Caco-2 (cell line): ENCODE measurements at regions not wholly inside any gene's neighbourhood (a gene's known extent, or its start where the extent isn't known, plus 50 kb on each side); places are given as distances from the start of the nearest gene placed in this dataset.

Source experiments
- BruUV-seq: library from RNA; stranded (reverse); fragments of 400-500 nt; replicated peaks from 2 replicates; lab custom pipeline; 2021; lab: Mats Ljungman, UMichigan
- CTCF ChIA-PET: fragments of 300-600 bp; sonication (Branson Sonifier 250); formaldehyde crosslinking; loops from one replicate; lab custom pipeline; 2022; ENCODE audit warnings: antibody characterized with exemption; lab: Charles Lee
- POLR2A ChIA-PET: fragments of 300-600 bp; sonication (Branson Sonifier 250); formaldehyde crosslinking; loops from one replicate; lab custom pipeline; 2022; ENCODE audit warnings: antibody characterized with exemption; lab: Charles Lee
- DNase-seq, 2 experiments: peaks; one replicate each; pipeline versions ENCODE4 v3.0.0 to v3.0.0-alpha.2; 2020 to 2022
- H3K27me3 ChIP-seq: replicated peaks from 2 replicates; pipeline ENCODE4 v1.6.0; 2011; ENCODE audit warnings: low read length; ENCODE audit not compliant: control insufficient read depth, insufficient read depth
- H3K36me3 ChIP-seq: 2 replicates; pipeline ENCODE4 v1.5.1; 2011; ENCODE audit warnings: low read length; ENCODE audit not compliant: control insufficient read depth, insufficient read depth
- H3K4me1 ChIP-seq: fragments of 250-450 bp; sonication (Bioruptor Pico); 2 replicates; pipeline ENCODE4 v1.5.1; 2020; ENCODE audit warnings: mild to moderate bottlenecking
- H3K4me3 ChIP-seq: 2 replicates; pipeline ENCODE4 v1.5.1; 2011; ENCODE audit warnings: low read depth, mild to moderate bottlenecking, control low read depth, low read length
- H3K9me3 ChIP-seq: fragments of 250-450 bp; sonication (Bioruptor Pico); 2 replicates; pipeline ENCODE4 v1.5.1; 2020; ENCODE audit warnings: mild to moderate bottlenecking, moderate library complexity
- H3K27ac Mint-ChIP-seq: one replicate; pipeline ENCODE4 v1.8.0; 2022; ENCODE audit warnings: mixed read lengths; ENCODE audit not compliant: unreplicated experiment
- H3K27me3 Mint-ChIP-seq: one replicate; pipeline ENCODE4 v1.8.0; 2022; ENCODE audit warnings: mixed read lengths; ENCODE audit not compliant: insufficient read depth, unreplicated experiment
- H3K36me3 Mint-ChIP-seq: one replicate; pipeline ENCODE4 v1.8.0; 2022; ENCODE audit warnings: mild to moderate bottlenecking, mixed read lengths; ENCODE audit not compliant: insufficient read depth, unreplicated experiment
- H3K4me1 Mint-ChIP-seq: one replicate; pipeline ENCODE4 v1.8.0; 2022; ENCODE audit warnings: low read depth, mixed read lengths; ENCODE audit not compliant: unreplicated experiment
- H3K4me3 Mint-ChIP-seq: one replicate; pipeline ENCODE4 v1.8.0; 2022; ENCODE audit warnings: mild to moderate bottlenecking, moderate library complexity, mixed read lengths; ENCODE audit not compliant: unreplicated experiment
- H3K9me3 Mint-ChIP-seq: one replicate; pipeline ENCODE4 v1.8.0; 2022; ENCODE audit warnings: mixed read lengths; ENCODE audit not compliant: unreplicated experiment
- intact Hi-C: fragments of 100-400 bp; cut with micrococcal nuclease; formaldehyde crosslinking; loops from one replicate; pipeline ENCODE4 v1.10.0; 2022; ENCODE audit not compliant: unreplicated experiment
- TF ChIP-seq, protein P1 (sequence below), 2 experiments: fragments of 200-600 bp in 1 of 2; IDR thresholded peaks; 1 replicate in 1 of 2; 2 replicates in 1 of 2; pipeline versions ENCODE4 v1.5.1 to v1.8.0; 2011 to 2022; ENCODE audit warnings: antibody characterized with exemption in 1 of 2, control low read depth in 1 of 2, inconsistent platforms in 1 of 2, low read depth in 1 of 2, low read length in 1 of 2, mild to moderate bottlenecking in 1 of 2, moderate library complexity in 1 of 2; ENCODE audit not compliant: insufficient read depth in 1 of 2, severe bottlenecking in 1 of 2, unreplicated experiment in 1 of 2

DNA sequence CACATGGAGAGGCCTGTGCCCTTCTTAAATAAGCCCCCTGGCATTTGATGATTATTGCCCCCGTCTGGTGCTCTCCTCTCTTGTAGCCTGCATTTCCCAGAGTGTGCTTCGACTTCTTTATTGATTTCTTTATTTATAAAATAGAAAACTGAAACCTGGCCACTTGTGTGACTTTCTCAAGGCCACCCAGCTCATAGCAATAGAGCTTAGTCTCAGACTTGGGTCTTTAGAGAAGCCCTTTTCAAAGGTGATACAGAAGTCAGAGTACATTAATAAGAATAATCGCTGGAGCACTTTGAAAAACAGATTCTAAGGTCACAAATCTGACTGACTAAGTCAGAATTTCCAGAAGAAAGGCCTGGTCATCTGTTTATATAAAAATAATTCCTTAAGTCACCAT is 86.6 kb downstream of the NOC3L start:
- ChIA-PET POLR2A (no interaction called here), CTCF (interaction anchor here (0.6 kb wide), 1 partner anchor 67 kb away, joined by 3 read pairs; no protein-coding TSS in a partner anchor)

DNA sequence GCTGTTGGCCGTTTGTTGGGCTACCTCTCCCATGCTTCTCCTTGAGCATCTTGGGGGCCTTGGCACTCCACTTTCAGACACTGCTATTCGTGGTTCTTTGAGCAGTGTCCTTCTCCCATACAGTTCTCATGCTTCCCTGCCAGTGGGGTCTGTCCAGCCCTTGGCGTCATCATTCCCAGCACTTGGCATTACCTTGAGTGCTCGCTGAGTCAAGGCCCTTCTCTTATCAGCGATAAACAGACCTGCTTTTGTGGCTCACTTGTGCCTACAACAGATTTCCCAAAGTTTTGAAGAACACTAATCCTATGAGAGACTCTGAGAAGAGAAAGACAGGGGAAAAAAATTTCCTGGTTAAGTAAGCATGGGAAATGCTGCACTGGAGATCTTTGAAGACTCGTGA is 85.3 kb downstream of the NOC3L start:
- no TSS peak for BruUV-seq
- POLR2A ChIA-PET: no interaction called here
- Mint-ChIP-seq H3K9me3 (no peaks in the 10 kb centered on the region), H3K4me1 (no peaks in the 10 kb centered on the region), H3K4me3 (no peak overlapping the region), H3K27ac (no peak overlapping the region), H3K27me3 (no peaks in the 10 kb centered on the region), H3K36me3 (peaks cover 13% of the 10 kb centered on the region)
- Histone ChIP-seq H3K36me3 (no peaks in the 10 kb centered on the region; the same call in 1 of the 2 replicates), H3K9me3 (no peaks in the 10 kb centered on the region), H3K4me3 (no peak overlapping the region), H3K27me3 (no peaks in the 10 kb centered on the region), H3K4me1 (no peaks in the 10 kb centered on the region)
- no peak for DNase-seq
- CTCF ChIA-PET: no interaction called here
- TF ChIP-seq, protein P1, sequence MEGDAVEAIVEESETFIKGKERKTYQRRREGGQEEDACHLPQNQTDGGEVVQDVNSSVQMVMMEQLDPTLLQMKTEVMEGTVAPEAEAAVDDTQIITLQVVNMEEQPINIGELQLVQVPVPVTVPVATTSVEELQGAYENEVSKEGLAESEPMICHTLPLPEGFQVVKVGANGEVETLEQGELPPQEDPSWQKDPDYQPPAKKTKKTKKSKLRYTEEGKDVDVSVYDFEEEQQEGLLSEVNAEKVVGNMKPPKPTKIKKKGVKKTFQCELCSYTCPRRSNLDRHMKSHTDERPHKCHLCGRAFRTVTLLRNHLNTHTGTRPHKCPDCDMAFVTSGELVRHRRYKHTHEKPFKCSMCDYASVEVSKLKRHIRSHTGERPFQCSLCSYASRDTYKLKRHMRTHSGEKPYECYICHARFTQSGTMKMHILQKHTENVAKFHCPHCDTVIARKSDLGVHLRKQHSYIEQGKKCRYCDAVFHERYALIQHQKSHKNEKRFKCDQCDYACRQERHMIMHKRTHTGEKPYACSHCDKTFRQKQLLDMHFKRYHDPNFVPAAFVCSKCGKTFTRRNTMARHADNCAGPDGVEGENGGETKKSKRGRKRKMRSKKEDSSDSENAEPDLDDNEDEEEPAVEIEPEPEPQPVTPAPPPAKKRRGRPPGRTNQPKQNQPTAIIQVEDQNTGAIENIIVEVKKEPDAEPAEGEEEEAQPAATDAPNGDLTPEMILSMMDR (IDR thresholded peaks at IDR 0.05; ENCODE audit: insufficient read depth in 1 of 2, low read depth in 1 of 2, low read length in 1 of 2, severe bottlenecking in 1 of 2, unreplicated experiment in 1 of 2): no peak
- intact Hi-C loops: no loop called here

More for the DNA sequence above, 86.6 kb downstream of the NOC3L start:
- Histone ChIP-seq H3K4me3 (no peak overlapping the region), H3K36me3 (no peaks in the 10 kb centered on the region; the same call in 1 of the 2 replicates), H3K9me3 (peaks cover 5% of the 10 kb centered on the region; the same call in 1 of the 2 replicates), H3K4me1 (no peaks in the 10 kb centered on the region), H3K27me3 (no peaks in the 10 kb centered on the region)
- no peak overlapping the region for H3K4me3 Mint-ChIP-seq
- no peak for DNase-seq
- no peaks in the 10 kb centered on the region for H3K27me3 Mint-ChIP-seq
- peaks cover 16% of the 10 kb centered on the region for H3K36me3 Mint-ChIP-seq
- TF ChIP-seq, protein P1 (IDR thresholded peaks at IDR 0.05; ENCODE audit: insufficient read depth in 1 of 2, low read depth in 1 of 2, low read length in 1 of 2, severe bottlenecking in 1 of 2, unreplicated experiment in 1 of 2): no peak
- H3K27ac Mint-ChIP-seq: no peak overlapping the region
- intact Hi-C loops: no loop called here
- H3K9me3 Mint-ChIP-seq: peaks cover 9% of the 10 kb centered on the region
- no TSS peak for BruUV-seq
- no peaks in the 10 kb centered on the region for H3K4me1 Mint-ChIP-seq

DNA sequence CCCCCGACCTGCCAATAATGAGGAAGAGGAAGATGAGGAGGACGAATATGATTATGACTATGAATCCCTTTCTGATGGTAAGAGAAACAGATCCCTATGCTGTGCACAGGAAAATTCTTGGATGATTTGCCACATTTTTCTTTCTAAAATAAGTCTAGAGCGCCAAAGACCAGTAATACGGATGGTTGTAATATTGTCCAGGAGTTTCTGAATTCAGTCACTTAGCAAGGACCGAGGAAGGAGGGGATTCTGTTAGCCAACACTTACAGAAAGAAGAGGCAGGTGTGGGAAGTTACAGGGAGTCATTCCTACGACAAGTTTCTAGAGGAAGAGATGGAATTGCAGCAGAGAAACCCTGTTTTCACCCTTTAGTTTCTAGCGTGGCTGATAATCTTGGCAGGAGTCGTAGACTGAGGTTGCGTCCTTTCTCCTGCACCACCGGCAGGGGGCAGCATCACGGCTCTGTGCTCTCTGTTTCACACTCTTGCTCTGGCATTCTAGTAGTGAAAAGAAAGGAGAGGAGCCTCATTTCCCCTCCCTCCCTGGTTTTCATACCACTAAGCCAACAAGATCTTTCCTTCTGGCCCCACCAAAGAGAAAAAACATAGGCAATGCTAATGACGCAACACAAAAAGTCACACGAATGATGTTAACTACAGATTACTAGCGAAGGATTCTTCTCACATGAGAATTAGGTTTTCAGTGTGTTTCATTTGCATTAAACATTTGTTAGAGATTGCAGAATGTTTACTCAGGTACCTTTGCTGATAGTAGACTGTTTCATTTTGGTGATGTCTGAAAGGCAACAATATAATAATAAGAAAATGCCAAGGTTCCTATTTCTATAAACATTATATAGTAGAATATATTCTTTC is 82.7 kb downstream of the NOC3L start:
- H3K27ac Mint-ChIP-seq: no peak overlapping the region
- intact Hi-C loops: loop anchor here (1.0 to 10.0 kb wide), 5 partner anchors 36 to 365 kb away; no protein-coding TSS in a partner anchor
- Histone ChIP-seq H3K9me3 (no peaks in the 10 kb centered on the region), H3K4me1 (no peaks in the 10 kb centered on the region), H3K4me3 (no peak overlapping the region), H3K36me3 (no peaks in the 10 kb centered on the region), H3K27me3 (no peaks in the 10 kb centered on the region)
- peaks cover 9% of the 10 kb centered on the region for H3K4me1 Mint-ChIP-seq
- POLR2A ChIA-PET: no interaction called here
- no peaks in the 10 kb centered on the region for H3K27me3 Mint-ChIP-seq
- peaks cover 9% of the 10 kb centered on the region for H3K9me3 Mint-ChIP-seq
- no peak overlapping the region for H3K4me3 Mint-ChIP-seq
- TF ChIP-seq, protein P1 (IDR thresholded peaks at IDR 0.05; ENCODE audit: insufficient read depth in 1 of 2, low read depth in 1 of 2, low read length in 1 of 2, severe bottlenecking in 1 of 2, unreplicated experiment in 1 of 2): peak; percentile 93 to 95
- DNase-seq: peak; percentile 56 to 79
- peaks cover 17% of the 10 kb centered on the region for H3K36me3 Mint-ChIP-seq
- no TSS peak for BruUV-seq
- CTCF ChIA-PET: interaction anchor here (1.4 kb wide), 1 partner anchor 40 kb away, joined by 3 read pairs; no protein-coding TSS in a partner anchor
